NCI-H1105 (cell line): ENCODE measurements at regions not wholly inside any gene's neighbourhood (a gene's known extent, or its start where the extent isn't known, plus 50 kb on each side); places are given as distances from the start of the nearest gene placed in this dataset.
A peak's percentile ranks its signal among the peaks of the same experiment; 100 is the strongest.

Experiments
- DNase-seq: peaks from one replicate; lab custom pipeline; 2025; lab: John Stamatoyannopoulos, UW

- DNase-seq: no peak
These were observed 290.0 kb upstream of the SHH start for GRCh38 chr7:156102267-156102666.

- no peak for DNase-seq
These were observed 289.1 kb upstream of the SHH start for GRCh38 chr7:156101355-156101754.

GRCh38 chr7:156100086-156100485 lies 287.8 kb upstream of the SHH start:
- DNase-seq: no peak

GRCh38 chr7:156099085-156099484 lies 286.8 kb upstream of the SHH start:
- DNase-seq: no peak

GRCh38 chr7:156096771-156097538 lies 284.7 kb upstream of the SHH start:
- DNase-seq: no peak

GRCh38 chr7:156095908-156096539 lies 283.8 kb upstream of the SHH start:
- no peak for DNase-seq

GRCh38 chr7:156094350-156095146 lies 282.3 kb upstream of the SHH start:
- DNase-seq: no peak

- no peak for DNase-seq
These were observed 280.0 kb upstream of the SHH start for GRCh38 chr7:156092307-156092706.

GRCh38 chr7:156091519-156092080 lies 279.3 kb upstream of the SHH start:
- no peak for DNase-seq

GRCh38 chr7:156090988-156091387 lies 278.7 kb upstream of the SHH start:
- DNase-seq: no peak

GRCh38 chr7:156089222-156089621 lies 277.0 kb upstream of the SHH start:
- DNase-seq: no peak

- DNase-seq: no peak
These were observed 275.9 kb upstream of the SHH start for GRCh38 chr7:156088115-156088514.

GRCh38 chr7:156082048-156083040 lies 270.1 kb upstream of the SHH start:
- DNase-seq: no peak

- DNase-seq: no peak
These were observed 268.3 kb upstream of the SHH start for GRCh38 chr7:156080596-156080995.

- no peak for DNase-seq
These were observed 267.8 kb upstream of the SHH start for GRCh38 chr7:156080046-156080445.

GRCh38 chr7:156079156-156079555 lies 266.9 kb upstream of the SHH start:
- no peak for DNase-seq

GRCh38 chr7:156074982-156075615 lies 262.8 kb upstream of the SHH start:
- DNase-seq: no peak

- DNase-seq: no peak
These were observed 261.8 kb upstream of the SHH start for GRCh38 chr7:156074084-156074483.

GRCh38 chr7:156073366-156074052 lies 261.2 kb upstream of the SHH start:
- DNase-seq: peak; percentile 6

GRCh38 chr7:156071612-156072011 lies 259.3 kb upstream of the SHH start:
- no peak for DNase-seq
